ENCODE measurements at regions not wholly inside any gene's neighbourhood (a gene's known extent, or its start where the extent isn't known, plus 50 kb on each side); places are given as distances from the start of the nearest gene placed in this dataset.

DNA sequence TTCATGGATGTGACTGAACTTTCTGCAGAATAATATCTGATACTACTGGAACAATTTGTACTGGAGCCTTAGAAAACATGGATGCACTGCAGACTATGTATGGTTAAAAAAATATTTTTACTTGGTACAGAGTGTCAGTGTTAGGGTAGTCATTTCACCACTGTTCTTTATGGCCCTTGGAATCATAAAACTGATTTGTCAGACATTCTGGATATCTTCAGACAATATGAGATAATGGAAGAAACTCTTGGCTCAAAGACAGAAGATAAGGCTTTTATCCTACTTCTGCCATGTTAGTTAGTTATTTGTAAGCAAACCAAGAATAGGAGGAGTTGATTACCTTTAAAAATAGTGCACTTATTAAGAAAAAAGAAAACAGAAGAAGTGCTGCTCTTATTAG, 209.4 kb downstream of the LRIG3 start:
- Mint-ChIP-seq H3K36me3 (no peaks in the 10 kb centered on the region), H3K27ac (no peak overlapping the region), H3K4me1 (no peaks in the 10 kb centered on the region), H3K9me3 (peaks cover 2 to 22% (median 12%) of the 10 kb centered on the region in 7 donors), H3K4me3 (no peak overlapping the region), H3K27me3 (ENCODE audit: low read depth in 3 of 3) (no peaks in the 10 kb centered on the region)
- DNase-seq = no peak
- TF ChIP-seq, protein P1, sequence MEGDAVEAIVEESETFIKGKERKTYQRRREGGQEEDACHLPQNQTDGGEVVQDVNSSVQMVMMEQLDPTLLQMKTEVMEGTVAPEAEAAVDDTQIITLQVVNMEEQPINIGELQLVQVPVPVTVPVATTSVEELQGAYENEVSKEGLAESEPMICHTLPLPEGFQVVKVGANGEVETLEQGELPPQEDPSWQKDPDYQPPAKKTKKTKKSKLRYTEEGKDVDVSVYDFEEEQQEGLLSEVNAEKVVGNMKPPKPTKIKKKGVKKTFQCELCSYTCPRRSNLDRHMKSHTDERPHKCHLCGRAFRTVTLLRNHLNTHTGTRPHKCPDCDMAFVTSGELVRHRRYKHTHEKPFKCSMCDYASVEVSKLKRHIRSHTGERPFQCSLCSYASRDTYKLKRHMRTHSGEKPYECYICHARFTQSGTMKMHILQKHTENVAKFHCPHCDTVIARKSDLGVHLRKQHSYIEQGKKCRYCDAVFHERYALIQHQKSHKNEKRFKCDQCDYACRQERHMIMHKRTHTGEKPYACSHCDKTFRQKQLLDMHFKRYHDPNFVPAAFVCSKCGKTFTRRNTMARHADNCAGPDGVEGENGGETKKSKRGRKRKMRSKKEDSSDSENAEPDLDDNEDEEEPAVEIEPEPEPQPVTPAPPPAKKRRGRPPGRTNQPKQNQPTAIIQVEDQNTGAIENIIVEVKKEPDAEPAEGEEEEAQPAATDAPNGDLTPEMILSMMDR (IDR thresholded peaks at IDR 0.05) = no peak
- Histone ChIP-seq H3K9me3 (replicated peaks in 1 of 2; ENCODE audit: control insufficient read depth in 1 of 2, insufficient read depth in 1 of 2, low read length in 2 of 2) (peaks cover 10 to 16% of the 10 kb centered on the region in 2 donors), H4K20me1 (ENCODE audit: insufficient read depth, low read length) (no peaks in the 10 kb centered on the region), H3K27ac (ENCODE audit: low read depth in 1 of 2, low read length in 2 of 2) (no peak overlapping the region), H3K79me2 (ENCODE audit: insufficient read depth, low read length) (no peaks in the 10 kb centered on the region), H3K4me2 (replicated peaks; ENCODE audit: extremely low read depth, low read length, poor library complexity, severe bottlenecking) (no peak overlapping the region), H2AFZ (ENCODE audit: insufficient read depth, low read depth, low read length, poor library complexity, severe bottlenecking) (no peak overlapping the region), H3K4me3 (replicated peaks in 1 of 3; ENCODE audit: low read depth in 2 of 3, low read length in 3 of 3) (no peak overlapping the region), H3K4me1 (ENCODE audit: control insufficient read depth in 1 of 2, insufficient read depth in 2 of 2, low read length in 2 of 2) (no peaks in the 10 kb centered on the region), H3K27me3 (ENCODE audit: control insufficient read depth in 2 of 2, insufficient read depth in 2 of 2, low read length in 2 of 2) (no peaks in the 10 kb centered on the region), H3K36me3 (replicated peaks in 1 of 2; ENCODE audit: control insufficient read depth in 1 of 2, insufficient read depth in 2 of 2, low read length in 2 of 2) (no peaks in the 10 kb centered on the region), H3K9ac (ENCODE audit: insufficient read depth, low read length, poor library complexity, severe bottlenecking) (no peak overlapping the region)
- intact Hi-C loops (cut with micrococcal nuclease) = no loop called here

DNA sequence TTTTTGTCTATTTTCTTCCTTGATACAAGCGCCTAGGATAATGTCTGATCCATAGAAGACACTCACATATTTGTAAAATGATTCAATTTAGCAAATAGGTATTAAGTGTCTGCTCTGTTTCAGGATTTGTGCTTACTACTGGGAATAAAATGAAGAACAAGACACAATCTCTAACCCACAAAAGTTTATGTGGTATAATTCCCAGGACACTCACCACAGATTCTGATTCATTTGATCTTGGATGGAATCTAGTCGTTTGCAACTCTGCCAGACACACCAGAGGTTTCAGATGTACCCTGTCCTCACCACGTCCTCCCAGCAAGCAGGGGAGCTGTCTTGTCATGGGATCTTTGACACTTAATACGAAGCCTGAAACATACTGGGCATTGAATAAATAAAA, 208.3 kb downstream of the LRIG3 start:
- intact Hi-C loops (cut with micrococcal nuclease) = no loop called here
- H3K27ac Mint-ChIP-seq = no peak overlapping the region
- H3K9me3 ChIP-seq (replicated peaks in 1 of 2; ENCODE audit: control insufficient read depth in 1 of 2, insufficient read depth in 1 of 2, low read length in 2 of 2) = peaks cover 10 to 16% of the 10 kb centered on the region in 2 donors
- no peaks in the 10 kb centered on the region for H3K27me3 Mint-ChIP-seq (ENCODE audit: low read depth in 3 of 3)
- H3K4me2 ChIP-seq (replicated peaks; ENCODE audit: extremely low read depth, low read length, poor library complexity, severe bottlenecking) = no peak overlapping the region
- DNase-seq = no peak
- H4K20me1 ChIP-seq (ENCODE audit: insufficient read depth, low read length) = no peaks in the 10 kb centered on the region
- H3K9ac ChIP-seq (ENCODE audit: insufficient read depth, low read length, poor library complexity, severe bottlenecking) = no peak overlapping the region
- no peaks in the 10 kb centered on the region for H3K79me2 ChIP-seq (ENCODE audit: insufficient read depth, low read length)
- no peaks in the 10 kb centered on the region for H3K36me3 Mint-ChIP-seq
- no peaks in the 10 kb centered on the region for H3K27me3 ChIP-seq (ENCODE audit: control insufficient read depth in 2 of 2, insufficient read depth in 2 of 2, low read length in 2 of 2)
- TF ChIP-seq, protein P1 (IDR thresholded peaks at IDR 0.05) = no peak
- no peak overlapping the region for H3K27ac ChIP-seq (ENCODE audit: low read depth in 1 of 2, low read length in 2 of 2)
- H3K4me1 Mint-ChIP-seq = no peaks in the 10 kb centered on the region
- no peaks in the 10 kb centered on the region for H3K4me1 ChIP-seq (ENCODE audit: control insufficient read depth in 1 of 2, insufficient read depth in 2 of 2, low read length in 2 of 2)
- 40% methylated on average over 1 of the region's 4 CpGs for WGBS (ENCODE audit: insufficient coverage)
- no peaks in the 10 kb centered on the region for H3K36me3 ChIP-seq (replicated peaks in 1 of 2; ENCODE audit: control insufficient read depth in 1 of 2, insufficient read depth in 2 of 2, low read length in 2 of 2)
- H3K9me3 Mint-ChIP-seq = peaks cover 1 to 20% (median 12%) of the 10 kb centered on the region in 7 donors
- no peak overlapping the region for H3K4me3 ChIP-seq (replicated peaks in 1 of 3; ENCODE audit: low read depth in 2 of 3, low read length in 3 of 3)
- H2AFZ ChIP-seq (ENCODE audit: insufficient read depth, low read depth, low read length, poor library complexity, severe bottlenecking) = no peak overlapping the region
- H3K4me3 Mint-ChIP-seq = no peak overlapping the region

Data from CD14-positive monocyte (primary cell).